Common myeloid progenitor, CD34-positive (primary cell): ENCODE measurements at regions not wholly inside any gene's neighbourhood (a gene's known extent, or its start where the extent isn't known, plus 50 kb on each side); places are given as distances from the start of the nearest gene placed in this dataset.

Source experiments
- CTCF ChIA-PET: fragments of 350-600 bp; sonication (Branson Sonifier 250); formaldehyde crosslinking; loops from one replicate; lab custom pipeline; 2021; ENCODE audit warnings: antibody characterized with exemption; lab: Charles Lee
- POLR2A ChIA-PET: fragments of 350-600 bp; sonication (Branson Sonifier 250); formaldehyde crosslinking; loops from one replicate; lab custom pipeline; 2021; ENCODE audit warnings: antibody characterized with exemption; lab: Charles Lee
- DNase-seq, 3 donors: peaks; one replicate each; pipeline versions ENCODE4 v3.0.0 to v3.0.0-alpha.2; 2013
- H3K27ac ChIP-seq, 2 experiments: 1 replicate in 1 of 2; 2 replicates in 1 of 2; pipeline ENCODE4 v1.7.0; 2013; ENCODE audit warnings: inconsistent platforms in 2 of 2, low read length in 2 of 2, mild to moderate bottlenecking in 2 of 2, low read depth in 1 of 2, moderate library complexity in 1 of 2; ENCODE audit not compliant: severe bottlenecking in 2 of 2, insufficient read depth in 1 of 2, poor library complexity in 1 of 2
- H3K27me3 ChIP-seq, 5 experiments: replicated peaks in 2 of 5; 1 replicate in 3 of 5; 2 replicates in 2 of 5; pipeline versions ENCODE4 v1.6.1 to v1.7.0; 2013; ENCODE audit warnings: low read length in 4 of 5, mild to moderate bottlenecking in 2 of 5, moderate library complexity in 2 of 5, inconsistent platforms in 1 of 5; ENCODE audit not compliant: insufficient read depth in 5 of 5, control insufficient read depth in 4 of 5
- H3K36me3 ChIP-seq, 4 experiments: 1 replicate in 2 of 4; 2 replicates in 2 of 4; pipeline versions ENCODE4 v1.6.1 to v1.7.0; 2013; ENCODE audit warnings: low read length in 3 of 4, control low read depth in 1 of 4, mild to moderate bottlenecking in 1 of 4; ENCODE audit not compliant: control insufficient read depth in 4 of 4, insufficient read depth in 4 of 4
- H3K4me1 ChIP-seq, 4 experiments: 1 replicate in 3 of 4; 2 replicates in 1 of 4; pipeline versions ENCODE4 v1.6.1 to v1.7.1; 2013; ENCODE audit warnings: low read length in 3 of 4, mild to moderate bottlenecking in 3 of 4, control low read depth in 1 of 4, inconsistent platforms in 1 of 4, moderate library complexity in 1 of 4; ENCODE audit not compliant: control insufficient read depth in 4 of 4, insufficient read depth in 4 of 4; ENCODE audit errors: control extremely low read depth in 1 of 4
- H3K4me3 ChIP-seq, 7 experiments: 1 replicate in 4 of 7; 2 replicates in 3 of 7; pipeline versions ENCODE4 v1.5.1 to v1.7.0; 2013; ENCODE audit warnings: mild to moderate bottlenecking in 7 of 7, low read length in 6 of 7, moderate library complexity in 6 of 7, inconsistent platforms in 2 of 7, low read depth in 2 of 7, control low read depth in 1 of 7; ENCODE audit not compliant: insufficient read depth in 4 of 7, control insufficient read depth in 1 of 7; ENCODE audit errors: extremely low read depth in 1 of 7
- H3K9me3 ChIP-seq, 5 experiments: 1 replicate in 4 of 5; 2 replicates in 1 of 5; pipeline versions ENCODE4 v1.6.1 to v1.7.1; 2013; ENCODE audit warnings: low read length in 4 of 5, mild to moderate bottlenecking in 2 of 5, inconsistent platforms in 1 of 5, low read depth in 1 of 5, moderate library complexity in 1 of 5; ENCODE audit not compliant: control insufficient read depth in 4 of 5, insufficient read depth in 2 of 5; ENCODE audit errors: control extremely low read depth in 1 of 5
- WGBS: methylation state at CpG from one replicate; pipeline ENCODE4 v1.1.5; 2013; ENCODE audit not compliant: insufficient coverage; 5-methylcytosine and 5-hydroxymethylcytosine counted together

DNA sequence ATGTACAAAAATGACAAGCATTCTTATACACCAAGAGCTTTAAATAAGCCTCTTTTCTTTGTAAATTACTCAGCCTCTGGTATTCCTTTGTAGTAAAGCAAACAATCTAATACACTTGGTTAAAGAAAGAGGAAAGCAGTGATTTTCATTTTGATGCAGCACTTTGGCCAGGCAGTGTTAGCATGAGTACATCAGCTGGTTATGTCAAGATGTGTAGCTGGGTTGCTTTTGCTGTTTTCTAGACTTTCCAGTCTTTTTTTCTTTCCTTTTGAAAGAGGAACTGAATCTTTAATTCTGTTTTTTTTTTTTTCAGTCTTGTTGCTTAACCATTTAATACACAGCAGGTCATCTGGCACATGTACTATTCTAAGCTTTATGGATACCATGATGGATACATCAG lies 167.1 kb upstream of the AADAT start:
- H3K4me1 ChIP-seq, result no peaks in the 10 kb centered on the region
- POLR2A ChIA-PET, result no interaction called here

GRCh38 chr4:170248576-170248975 lies 158.8 kb upstream of the AADAT start:
- H3K4me3 ChIP-seq, result no peak overlapping the region
- no peaks in the 10 kb centered on the region for H3K4me1 ChIP-seq
- H3K9me3 ChIP-seq, result no peaks in the 10 kb centered on the region
- DNase-seq, result no peak
- no peaks in the 10 kb centered on the region for H3K36me3 ChIP-seq
- H3K27ac ChIP-seq, result no peak overlapping the region
- ChIA-PET POLR2A (no interaction called here), CTCF (interaction anchor here (0.9 to 3.5 kb wide), 4 partner anchors 9 to 24 kb away, joined by 3 to 20 read pairs (median 3); no protein-coding TSS in a partner anchor)
- 80% methylated on average over 1 of the region's 3 CpGs for WGBS
- no peaks in the 10 kb centered on the region for H3K27me3 ChIP-seq

More for the DNA sequence above, 167.1 kb upstream of the AADAT start:
- H3K4me3 ChIP-seq, result no peak overlapping the region
- CTCF ChIA-PET, result interaction anchor here (1.3 kb wide), 1 partner anchor 60 kb away, joined by 4 read pairs; no protein-coding TSS in a partner anchor
- DNase-seq, result peak in 1 of 3 donors; percentile 2
- no peaks in the 10 kb centered on the region for H3K9me3 ChIP-seq
- H3K27ac ChIP-seq, result no peak overlapping the region
- H3K36me3 ChIP-seq, result no peaks in the 10 kb centered on the region
- H3K27me3 ChIP-seq, result peaks cover 0 to 2% (median 0%) of the 10 kb centered on the region in 5 experiments

- H3K9me3 ChIP-seq, result no peaks in the 10 kb centered on the region
- no peaks in the 10 kb centered on the region for H3K36me3 ChIP-seq
- no peak for DNase-seq
- H3K4me1 ChIP-seq, result no peaks in the 10 kb centered on the region
- no peaks in the 10 kb centered on the region for H3K27me3 ChIP-seq
- no peak overlapping the region for H3K4me3 ChIP-seq
- no peak overlapping the region for H3K27ac ChIP-seq
- POLR2A ChIA-PET, result no interaction called here
- WGBS, result 96% methylated on average over 4 of the region's 4 CpGs
- CTCF ChIA-PET, result interaction anchor here (0.9 to 3.5 kb wide), 2 partner anchors 10 to 12 kb away, joined by 3 to 20 read pairs; no protein-coding TSS in a partner anchor
Measured at GRCh38 chr4:170248029-170248428, 158.3 kb upstream of the AADAT start.

- Histone ChIP-seq H3K4me3 (no peak overlapping the region), H3K36me3 (no peaks in the 10 kb centered on the region), H3K4me1 (no peaks in the 10 kb centered on the region), H3K9me3 (no peaks in the 10 kb centered on the region), H3K27ac (no peak overlapping the region), H3K27me3 (no peaks in the 10 kb centered on the region)
- CTCF ChIA-PET, result interaction anchor here (0.9 to 3.5 kb wide), 3 partner anchors 10 to 12 kb away, joined by 3 to 20 read pairs (median 3); no protein-coding TSS in a partner anchor
- POLR2A ChIA-PET, result no interaction called here
- DNase-seq, result no peak
Measured at GRCh38 chr4:170247596-170247995, 157.8 kb upstream of the AADAT start.

DNA sequence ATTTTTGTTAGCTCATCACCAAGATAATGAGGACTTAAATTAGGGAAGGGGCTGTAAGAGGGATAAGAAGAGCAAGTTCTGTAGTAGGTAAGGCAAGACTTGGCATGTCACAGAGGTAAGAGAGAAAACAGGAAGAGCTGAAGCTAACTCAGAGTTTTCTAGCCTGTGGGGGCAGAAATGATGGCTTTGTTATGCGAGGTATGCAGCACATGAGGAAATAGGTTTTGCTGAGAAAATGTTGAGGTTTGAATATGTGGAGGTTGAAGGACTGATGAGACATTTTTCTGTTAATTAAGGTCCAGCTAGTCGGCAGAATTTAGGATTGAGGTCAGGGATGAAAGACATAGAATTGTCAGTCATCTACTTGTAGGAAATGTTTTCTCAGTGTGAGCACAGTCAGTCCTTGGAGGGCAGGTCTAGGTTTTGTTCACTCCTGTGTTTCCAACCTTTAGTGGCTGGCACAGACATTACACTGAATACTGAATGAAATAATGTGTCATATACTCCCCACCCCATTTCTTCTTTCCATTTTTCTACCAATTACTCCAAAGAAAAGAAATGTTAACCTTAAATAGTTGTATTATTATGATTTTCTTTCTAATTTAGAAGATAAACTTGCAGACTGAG lies 154.0 kb upstream of the AADAT start:
- no peaks in the 10 kb centered on the region for H3K9me3 ChIP-seq
- WGBS, result 66% methylated on average over 2 of the region's 2 CpGs
- no peak overlapping the region for H3K4me3 ChIP-seq
- H3K27me3 ChIP-seq, result no peaks in the 10 kb centered on the region
- H3K27ac ChIP-seq, result no peak overlapping the region
- no peaks in the 10 kb centered on the region for H3K4me1 ChIP-seq
- no peaks in the 10 kb centered on the region for H3K36me3 ChIP-seq
- ChIA-PET POLR2A (no interaction called here), CTCF (interaction anchor here (3.5 kb wide), 1 partner anchor 17 kb away, joined by 26 read pairs; no protein-coding TSS in a partner anchor)
- no peak for DNase-seq

- no peaks in the 10 kb centered on the region for H3K27me3 ChIP-seq
- H3K4me1 ChIP-seq, result no peaks in the 10 kb centered on the region
- H3K9me3 ChIP-seq, result no peaks in the 10 kb centered on the region
- no peak overlapping the region for H3K27ac ChIP-seq
- ChIA-PET CTCF (interaction anchor here (1.0 to 3.5 kb wide), 2 partner anchors 15 to 18 kb away, joined by 3 to 26 read pairs; no protein-coding TSS in a partner anchor), POLR2A (interaction anchor here (0.7 kb wide), 1 partner anchor 33 kb away, joined by 3 read pairs; no protein-coding TSS in a partner anchor)
- no peak overlapping the region for H3K4me3 ChIP-seq
- no peaks in the 10 kb centered on the region for H3K36me3 ChIP-seq
- DNase-seq, result no peak
Measured at GRCh38 chr4:170242471-170242870, 152.7 kb upstream of the AADAT start.

- Histone ChIP-seq H3K27ac (no peak overlapping the region), H3K27me3 (no peaks in the 10 kb centered on the region), H3K36me3 (no peaks in the 10 kb centered on the region), H3K9me3 (no peaks in the 10 kb centered on the region), H3K4me1 (no peaks in the 10 kb centered on the region), H3K4me3 (no peak overlapping the region)
- ChIA-PET CTCF (no interaction called here), POLR2A (no interaction called here)
- DNase-seq, result peak in 2 of 3 donors; percentile 17 to 31
- WGBS, result no CpG with 5 or more reads among the region's 3 CpGs
Measured at GRCh38 chr4:170234800-170235199, 145.0 kb upstream of the AADAT start.
